SK-N-SH (cell line): ENCODE measurements at regions not wholly inside any gene's neighbourhood (a gene's known extent, or its start where the extent isn't known, plus 50 kb on each side); places are given as distances from the start of the nearest gene placed in this dataset.

Source experiments
- CTCF ChIA-PET: fragments of 300-600, 350-600 bp; formaldehyde crosslinking; extraction: SDS; loops from one replicate; lab custom pipeline; 2021; lab: Yijun Ruan, JAX
- POLR2A ChIA-PET: fragments of 350-600 bp; sonication (Branson Sonifier 250); formaldehyde crosslinking; extraction: SDS; loops from one replicate; lab custom pipeline; 2020; ENCODE audit warnings: antibody characterized with exemption, inconsistent platforms; lab: Yijun Ruan, JAX
- DNase-seq: peaks from one replicate; pipeline ENCODE4 v3.0.0; 2012
- H2AFZ ChIP-seq: fragments of 200-600 bp; sonication (generic); 2 replicates; pipeline ENCODE4 v1.8.1; 2016; ENCODE audit warnings: antibody characterized with exemption, mild to moderate bottlenecking, low read depth
- H3F3A ChIP-seq: fragments of 200-600 bp; sonication (generic); replicated peaks from 2 replicates; pipeline ENCODE3; 2016; ENCODE audit warnings: antibody characterized with exemption, mild to moderate bottlenecking; ENCODE audit not compliant: insufficient read depth
- H3K27ac ChIP-seq, 2 experiments: fragments of 200-500 bp in 1 of 2; fragments of 200-600 bp in 1 of 2; sonication (Bioruptor generic) in 1 of 2; sonication (generic), shearing (Covaris generic) in 1 of 2; 2 replicates each; pipeline versions ENCODE4 v1.5.1 to v1.6.1; 2014 to 2016; ENCODE audit warnings: low read depth in 2 of 2, inconsistent platforms in 1 of 2, low read length in 1 of 2, mild to moderate bottlenecking in 1 of 2, mixed read lengths in 1 of 2
- H3K27me3 ChIP-seq: fragments of 200-600 bp; sonication (generic), shearing (Covaris generic); 2 replicates; pipeline ENCODE4 v1.6.1; 2016; ENCODE audit warnings: mixed run types; ENCODE audit not compliant: insufficient read depth
- H3K36me3 ChIP-seq, 2 experiments: fragments of 200-500 bp in 1 of 2; fragments of 200-600 bp in 1 of 2; sonication (Bioruptor generic) in 1 of 2; sonication (generic) in 1 of 2; replicated peaks in 1 of 2; 2 replicates each; pipeline versions ENCODE3 to v1.5.1; 2014 to 2016; ENCODE audit warnings: low read length in 1 of 2, mild to moderate bottlenecking in 1 of 2; ENCODE audit not compliant: insufficient read depth in 2 of 2, control insufficient read depth in 1 of 2
- H3K4me1 ChIP-seq, 2 experiments: fragments of 200-500 bp in 1 of 2; fragments of 200-600 bp in 1 of 2; sonication (Bioruptor generic) in 1 of 2; sonication (generic), shearing (Covaris generic) in 1 of 2; 2 replicates each; pipeline versions ENCODE4 v1.5.1 to v1.6.1; 2014 to 2016; ENCODE audit warnings: low read depth in 1 of 2, low read length in 1 of 2, mixed run types in 1 of 2; ENCODE audit not compliant: insufficient read depth in 2 of 2, control insufficient read depth in 1 of 2
- H3K4me2 ChIP-seq: fragments of 200-600 bp; sonication (generic), shearing (Covaris generic); 2 replicates; pipeline ENCODE4 v1.6.1; 2017; ENCODE audit warnings: mixed run types
- H3K4me3 ChIP-seq, 2 experiments: fragments of 200-500 bp in 1 of 2; fragments of 200-600 bp in 1 of 2; sonication (Bioruptor generic) in 1 of 2; sonication (generic), shearing (Covaris generic) in 1 of 2; 2 replicates each; pipeline versions ENCODE4 v1.5.1 to v1.8.1; 2014 to 2016; ENCODE audit warnings: low read depth in 2 of 2, inconsistent platforms in 1 of 2, low read length in 1 of 2, mild to moderate bottlenecking in 1 of 2, mixed read lengths in 1 of 2, moderate library complexity in 1 of 2
- H3K79me2 ChIP-seq: fragments of 200-600 bp; sonication (generic); 2 replicates; pipeline ENCODE4 v1.8.1; 2017; ENCODE audit warnings: mild to moderate bottlenecking; ENCODE audit not compliant: insufficient read depth
- H3K9ac ChIP-seq: fragments of 200-600 bp; sonication (generic); 2 replicates; pipeline ENCODE4 v1.6.1; 2017; ENCODE audit warnings: mixed run types
- H3K9me2 ChIP-seq: fragments of 200-600 bp; sonication (generic); 2 replicates; pipeline ENCODE4 v1.6.1; 2017; ENCODE audit warnings: mixed run types
- H3K9me3 ChIP-seq: fragments of 200-600 bp; sonication (generic); 2 replicates; pipeline ENCODE4 v1.6.1; 2017; ENCODE audit warnings: mixed run types, mild to moderate bottlenecking, moderate library complexity
- H4K20me1 ChIP-seq: fragments of 200-600 bp; sonication (generic); 2 replicates; pipeline ENCODE4 v1.6.1; 2017; ENCODE audit warnings: mild to moderate bottlenecking, mixed run types; ENCODE audit not compliant: insufficient read depth
- CHD2 ChIP-seq: fragments of 150-350 bp; IDR thresholded peaks from 2 replicates; pipeline ENCODE4 v1.6.1; 2018; ENCODE audit warnings: low read length; ENCODE audit not compliant: partially characterized antibody
- EP300 ChIP-seq, 2 experiments: IDR thresholded peaks; 2 replicates each; pipeline versions ENCODE4 v1.4.0 to v1.6.1; 2012; ENCODE audit warnings: borderline replicate concordance in 1 of 2, low read depth in 1 of 2, low read length in 1 of 2
- FOSL2 ChIP-seq: IDR thresholded peaks from 2 replicates; pipeline ENCODE4 v1.4.0; 2012; ENCODE audit warnings: low read depth, mild to moderate bottlenecking, moderate library complexity, borderline replicate concordance
- FOXJ3 ChIP-seq: sonication (generic); formaldehyde crosslinking; IDR thresholded peaks from 2 replicates; pipeline ENCODE4 v1.5.1; 2020; ENCODE audit warnings: mild to moderate bottlenecking, missing genetic modification reagents
- GABPA ChIP-seq: IDR thresholded peaks from 2 replicates; pipeline ENCODE4 v1.4.0; 2012; ENCODE audit warnings: low read depth, mild to moderate bottlenecking
- GATA2 ChIP-seq: sonication (generic); formaldehyde crosslinking; IDR thresholded peaks from 2 replicates; pipeline ENCODE4 v1.5.0; 2020; ENCODE audit warnings: mild to moderate bottlenecking, missing genetic modification reagents
- IRF3 ChIP-seq: fragments of 150-350 bp; IDR thresholded peaks from 2 replicates; pipeline ENCODE4 v1.6.1; 2016; ENCODE audit warnings: mild to moderate bottlenecking, low read depth, low read length
- JUND ChIP-seq: IDR thresholded peaks from 2 replicates; pipeline ENCODE4 v1.4.0; 2012
- MEF2A ChIP-seq: IDR thresholded peaks from 2 replicates; pipeline ENCODE4 v1.4.0; 2012; ENCODE audit warnings: low read depth, borderline replicate concordance
- MXI1 ChIP-seq: IDR thresholded peaks from 2 replicates; pipeline ENCODE4 v1.6.1; 2012; ENCODE audit warnings: mild to moderate bottlenecking, low read depth, low read length, improper control_type of control experiment
- NRF1 ChIP-seq: IDR thresholded peaks from 2 replicates; pipeline ENCODE4 v1.6.1; 2012; ENCODE audit warnings: low read depth, mild to moderate bottlenecking, low read length
- POLR2AphosphoS5 ChIP-seq: IDR thresholded peaks from 2 replicates; pipeline ENCODE4 v1.6.1; 2012; ENCODE audit warnings: low read depth, low read length
- RAD21 ChIP-seq: IDR thresholded peaks from 2 replicates; pipeline ENCODE4 v1.6.1; 2012; ENCODE audit warnings: mild to moderate bottlenecking, low read length
- REST ChIP-seq: IDR thresholded peaks from 2 replicates; pipeline ENCODE4 v1.6.1; 2012; ENCODE audit warnings: mild to moderate bottlenecking, low read depth, low read length, moderate library complexity
- RFX5 ChIP-seq: IDR thresholded peaks from 2 replicates; pipeline ENCODE4 v1.6.1; 2012; ENCODE audit warnings: mild to moderate bottlenecking, improper control_type of control experiment, low read length
- RXRA ChIP-seq: IDR thresholded peaks from 2 replicates; pipeline ENCODE4 v1.4.0; 2012; ENCODE audit warnings: low read depth, mild to moderate bottlenecking, borderline replicate concordance
- SMC3 ChIP-seq: IDR thresholded peaks from 2 replicates; pipeline ENCODE4 v1.6.1; 2012; ENCODE audit warnings: low read depth, low read length, improper control_type of control experiment
- USF1 ChIP-seq: IDR thresholded peaks from 2 replicates; pipeline ENCODE4 v1.4.0; 2012; ENCODE audit warnings: low read depth, borderline replicate concordance
- YY1 ChIP-seq: IDR thresholded peaks from 2 replicates; pipeline ENCODE4 v1.4.0; 2012; ENCODE audit warnings: low read depth, mild to moderate bottlenecking
- WGBS: methylation state at CpG from one replicate; pipeline ENCODE4 v1.1.6; 2017; ENCODE audit warnings: low lambda C conversion rate; 5-methylcytosine and 5-hydroxymethylcytosine counted together

- POLR2A ChIA-PET, result no interaction called here
- H4K20me1 ChIP-seq, result no peaks in the 10 kb centered on the region
- no peak overlapping the region for H3K27ac ChIP-seq
- peaks cover 88% of the 10 kb centered on the region for H3K27me3 ChIP-seq
- CTCF ChIA-PET, result no interaction called here
- H3K79me2 ChIP-seq, result no peaks in the 10 kb centered on the region
- 5% methylated on average over 8 of the region's 9 CpGs for WGBS
- H3K9me2 ChIP-seq, result no peaks in the 10 kb centered on the region
- H3K9ac ChIP-seq, result no peak overlapping the region
- no peaks in the 10 kb centered on the region for H3K36me3 ChIP-seq
- no peak overlapping the region for H2AFZ ChIP-seq
- H3K4me1 ChIP-seq, result no peaks in the 10 kb centered on the region
- H3K4me3 ChIP-seq, result no peak overlapping the region
- no peak for DNase-seq
- H3K4me2 ChIP-seq, result no peak overlapping the region
- H3K9me3 ChIP-seq, result no peaks in the 10 kb centered on the region
- no peaks in the 10 kb centered on the region for H3F3A ChIP-seq
- TF ChIP-seq MXI1 (no peak), FOXJ3 (CRISPR knock-in tag) (no peak), SMC3 (no peak), JUND (no peak), FOSL2 (no peak)
- TF ChIP-seq, all 33 proteins: peak for 0
Measured at GRCh38 chr16:86200722-86201121, 301.8 kb downstream of the IRF8 start.

- POLR2A ChIA-PET, result no interaction called here
- H3K27me3 ChIP-seq, result peaks cover 78% of the 10 kb centered on the region
- no peak overlapping the region for H3K27ac ChIP-seq
- no peaks in the 10 kb centered on the region for H3K4me1 ChIP-seq
- no peak overlapping the region for H3K4me2 ChIP-seq
- H3K4me3 ChIP-seq, result no peak overlapping the region
- no peak overlapping the region for H3K9ac ChIP-seq
- CTCF ChIA-PET, result interaction anchor here (1.0 to 1.1 kb wide), 2 partner anchors 15 to 16 kb away, joined by 3 read pairs; no protein-coding TSS in a partner anchor
- H3F3A ChIP-seq, result no peaks in the 10 kb centered on the region
- H4K20me1 ChIP-seq, result no peaks in the 10 kb centered on the region
- no peaks in the 10 kb centered on the region for H3K36me3 ChIP-seq
- no peaks in the 10 kb centered on the region for H3K9me3 ChIP-seq
- 14% methylated on average over 10 of the region's 10 CpGs for WGBS
- no peaks in the 10 kb centered on the region for H3K9me2 ChIP-seq
- DNase-seq, result no peak
- no peak for TF ChIP-seq EP300 (IDR thresholded peaks at IDR 0.05; ENCODE audit: borderline replicate concordance in 1 of 2, low read depth in 1 of 2, low read length in 1 of 2)
- TF ChIP-seq CHD2, result no peak
- TF ChIP-seq NRF1, result no peak
- TF ChIP-seq POLR2AphosphoS5, result no peak
- no peak for TF ChIP-seq FOSL2
- TF ChIP-seq RFX5, result no peak
- no peak for TF ChIP-seq USF1
- TF ChIP-seq RXRA, result no peak
- TF ChIP-seq YY1, result no peak
- no peak overlapping the region for H2AFZ ChIP-seq
- no peaks in the 10 kb centered on the region for H3K79me2 ChIP-seq
Measured at GRCh38 chr16:86201746-86202145, 302.8 kb downstream of the IRF8 start.

- no peaks in the 10 kb centered on the region for H3F3A ChIP-seq
- no peak overlapping the region for H2AFZ ChIP-seq
- no peaks in the 10 kb centered on the region for H4K20me1 ChIP-seq
- H3K79me2 ChIP-seq, result no peaks in the 10 kb centered on the region
- H3K9ac ChIP-seq, result no peak overlapping the region
- WGBS, result 7% methylated on average over 10 of the region's 16 CpGs
- no peak overlapping the region for H3K27ac ChIP-seq
- no peak overlapping the region for H3K4me3 ChIP-seq
- DNase-seq, result no peak
- H3K9me2 ChIP-seq, result no peaks in the 10 kb centered on the region
- H3K4me2 ChIP-seq, result no peak overlapping the region
- H3K27me3 ChIP-seq, result peaks cover 73% of the 10 kb centered on the region
- H3K4me1 ChIP-seq, result no peaks in the 10 kb centered on the region
- H3K36me3 ChIP-seq, result no peaks in the 10 kb centered on the region
- no peaks in the 10 kb centered on the region for H3K9me3 ChIP-seq
- ChIA-PET POLR2A (no interaction called here), CTCF (interaction anchor here (1.0 kb wide), 1 partner anchor 15 kb away, joined by 3 read pairs; no protein-coding TSS in a partner anchor)
- TF ChIP-seq GABPA (no peak), YY1 (no peak), CHD2 (no peak), IRF3 (no peak), JUND (no peak), REST (no peak), GATA2 (CRISPR knock-in tag) (no peak), RAD21 (no peak), MEF2A (no peak), NRF1 (no peak)
Measured at GRCh38 chr16:86202267-86202666, 303.3 kb downstream of the IRF8 start.
